Non-pigmented ciliary epithelial cell (primary cell): ENCODE measurements at regions not wholly inside any gene's neighbourhood (a gene's known extent, or its start where the extent isn't known, plus 50 kb on each side); places are given as distances from the start of the nearest gene placed in this dataset.

Experiments used
- DNase-seq: peaks from one replicate; pipeline ENCODE4 v3.0.0-alpha.2; 2010; ENCODE audit warnings: low read depth

DNA sequence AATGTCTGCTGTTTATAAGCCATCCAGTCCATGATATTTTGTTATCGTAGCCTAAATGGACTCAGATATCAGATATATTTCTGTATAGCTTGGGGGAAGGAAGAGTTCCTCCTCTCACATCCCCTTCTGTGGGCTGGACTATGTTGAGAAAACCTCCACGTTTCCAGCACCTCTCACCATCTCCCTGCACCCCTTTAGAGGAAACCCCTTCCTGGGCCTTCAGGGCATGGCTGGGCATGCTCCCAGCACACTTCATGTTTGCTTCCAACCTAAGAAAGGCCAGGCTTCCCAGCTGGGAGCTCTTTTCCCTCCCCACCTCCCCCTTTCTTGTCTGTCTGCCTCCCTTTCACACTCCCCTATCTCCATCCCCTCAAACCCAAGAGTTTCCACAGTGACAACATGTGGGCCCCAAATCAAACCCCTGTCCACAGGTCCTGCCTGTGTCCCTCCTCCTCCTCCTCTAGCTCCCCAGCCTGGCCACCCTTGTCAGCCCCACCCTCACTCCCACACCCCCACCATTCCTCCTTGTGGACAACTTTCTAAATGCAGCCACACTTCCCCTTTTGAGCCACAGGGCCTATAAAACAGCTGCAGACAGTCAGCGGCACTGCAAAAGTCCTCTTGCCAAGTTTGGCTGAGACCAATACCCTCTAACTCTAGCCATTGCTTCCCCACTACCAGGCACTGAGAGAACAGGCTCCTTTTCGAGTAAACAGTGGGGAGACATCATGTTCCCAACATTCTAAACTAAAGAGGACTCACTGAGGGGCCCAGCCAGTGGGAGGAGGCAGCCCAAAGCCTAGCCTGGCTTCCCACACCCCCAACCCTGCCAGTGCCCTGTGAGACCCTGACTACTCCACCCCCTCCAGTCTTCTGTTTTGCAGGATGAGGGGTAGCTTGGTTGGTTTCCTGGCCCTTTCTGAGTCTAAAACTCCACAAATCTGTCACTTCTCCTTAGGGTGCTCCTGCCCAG, 120.5 kb downstream of the ZFP36L2 start:
- DNase-seq: no peak

DNA sequence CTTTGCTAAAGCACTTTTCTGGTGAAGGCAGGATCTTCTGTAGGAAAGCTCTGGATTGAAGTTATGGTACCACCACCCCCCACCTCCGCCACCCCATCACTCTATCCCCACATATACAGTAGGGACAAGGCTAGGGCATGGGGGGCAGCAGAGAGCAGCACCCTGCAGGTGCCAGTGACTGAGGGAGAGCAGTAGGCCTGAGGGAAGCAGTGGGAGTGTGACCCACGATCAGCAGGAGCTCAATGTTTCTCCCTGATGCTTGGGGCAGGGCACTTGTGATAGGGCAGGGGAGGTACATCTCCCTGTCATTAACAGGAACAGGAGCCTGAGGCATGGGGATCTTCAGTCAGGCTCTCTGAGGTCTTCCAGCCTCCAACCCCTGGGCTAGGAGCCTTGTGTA, 121.6 kb downstream of the ZFP36L2 start:
- DNase-seq: no peak

DNA sequence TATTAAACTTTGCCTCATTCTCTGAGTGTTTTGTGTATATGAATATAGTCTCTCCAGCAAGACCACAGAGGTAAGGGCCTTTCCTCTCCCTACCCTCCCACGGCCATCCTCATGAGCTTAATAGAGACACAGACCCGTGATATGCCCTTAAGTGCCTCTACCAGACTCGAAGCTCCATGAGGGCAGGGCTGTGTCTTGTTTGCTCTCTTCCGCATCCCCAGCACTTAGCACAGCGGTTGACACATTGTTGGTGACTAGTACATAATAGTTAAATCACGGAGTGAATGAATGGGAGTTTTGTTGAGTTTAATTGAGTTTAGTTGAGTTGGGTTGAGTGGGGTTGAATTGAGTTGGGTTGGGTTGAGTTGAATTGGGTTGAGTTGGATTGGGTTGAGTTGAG, 122.3 kb downstream of the ZFP36L2 start:
- DNase-seq: no peak

DNA sequence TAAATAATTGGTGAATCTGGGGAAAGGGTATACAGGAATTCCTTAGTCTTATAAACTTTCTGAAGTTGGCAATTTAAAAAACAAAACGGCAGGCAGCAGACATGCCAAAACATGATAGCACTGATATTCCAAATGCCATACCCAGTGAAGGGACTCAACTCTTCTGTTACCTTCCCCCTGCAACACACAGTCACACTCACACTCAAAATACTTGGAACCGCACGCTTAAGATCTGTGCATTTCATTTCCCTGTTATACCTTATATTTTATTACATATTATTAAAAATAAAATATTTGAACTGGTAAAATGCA, 123.4 kb downstream of the ZFP36L2 start:
- DNase-seq: no peak

DNA sequence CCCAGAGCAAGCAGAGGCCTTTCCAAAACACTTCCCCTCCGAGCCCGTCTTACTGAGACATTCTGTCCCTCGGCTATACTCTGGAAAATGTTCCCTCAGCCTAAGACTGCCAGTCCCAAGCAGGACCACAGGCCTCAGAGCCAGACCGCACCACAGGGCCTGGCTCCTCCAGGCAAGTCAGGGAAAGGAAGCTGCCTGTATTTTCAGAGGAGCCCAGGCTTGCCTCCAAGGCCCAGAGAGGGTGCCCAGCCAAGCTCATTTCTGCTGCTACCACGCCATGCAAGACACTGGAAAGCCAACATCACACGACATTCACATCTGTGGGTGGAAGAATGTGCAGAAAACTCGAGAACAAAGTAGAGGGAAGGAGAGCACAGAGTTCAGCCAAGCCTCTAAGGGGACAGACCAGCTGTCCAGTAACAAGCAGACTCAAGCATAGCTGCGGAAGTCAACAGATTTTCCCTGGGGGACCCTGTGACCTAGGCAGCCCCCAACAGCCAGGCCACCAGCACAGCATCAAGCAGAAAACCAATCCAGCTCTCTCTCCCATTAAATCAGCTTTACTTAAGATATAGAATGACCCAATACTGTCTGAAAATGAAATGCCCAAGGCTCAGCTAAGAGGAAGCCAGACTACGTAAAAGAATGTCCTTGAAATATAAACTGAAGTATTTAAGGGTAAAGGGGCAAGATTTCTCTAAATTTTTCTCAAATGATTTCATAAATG, 123.9 kb downstream of the ZFP36L2 start:
- DNase-seq: no peak

DNA sequence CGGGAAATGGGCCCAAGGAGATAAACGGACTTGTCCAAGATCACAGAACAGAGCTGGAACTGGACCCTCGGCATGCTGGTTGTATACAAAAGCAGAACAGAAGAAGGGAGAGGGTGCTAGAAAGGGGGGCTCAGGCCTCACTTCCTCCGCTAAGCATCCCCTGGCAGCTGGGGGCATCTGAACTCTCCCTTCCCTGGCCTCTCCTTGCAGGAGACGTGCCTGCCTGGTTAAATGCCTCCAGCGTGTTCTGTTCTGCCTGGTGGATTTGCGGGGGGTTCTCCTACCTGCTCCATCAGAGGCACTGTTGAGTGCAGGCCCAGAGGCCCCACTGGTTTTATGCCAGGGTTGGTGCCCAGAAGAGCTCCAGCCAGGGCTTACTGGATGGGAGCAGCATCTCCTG, 124.7 kb downstream of the ZFP36L2 start:
- no peak for DNase-seq

DNA sequence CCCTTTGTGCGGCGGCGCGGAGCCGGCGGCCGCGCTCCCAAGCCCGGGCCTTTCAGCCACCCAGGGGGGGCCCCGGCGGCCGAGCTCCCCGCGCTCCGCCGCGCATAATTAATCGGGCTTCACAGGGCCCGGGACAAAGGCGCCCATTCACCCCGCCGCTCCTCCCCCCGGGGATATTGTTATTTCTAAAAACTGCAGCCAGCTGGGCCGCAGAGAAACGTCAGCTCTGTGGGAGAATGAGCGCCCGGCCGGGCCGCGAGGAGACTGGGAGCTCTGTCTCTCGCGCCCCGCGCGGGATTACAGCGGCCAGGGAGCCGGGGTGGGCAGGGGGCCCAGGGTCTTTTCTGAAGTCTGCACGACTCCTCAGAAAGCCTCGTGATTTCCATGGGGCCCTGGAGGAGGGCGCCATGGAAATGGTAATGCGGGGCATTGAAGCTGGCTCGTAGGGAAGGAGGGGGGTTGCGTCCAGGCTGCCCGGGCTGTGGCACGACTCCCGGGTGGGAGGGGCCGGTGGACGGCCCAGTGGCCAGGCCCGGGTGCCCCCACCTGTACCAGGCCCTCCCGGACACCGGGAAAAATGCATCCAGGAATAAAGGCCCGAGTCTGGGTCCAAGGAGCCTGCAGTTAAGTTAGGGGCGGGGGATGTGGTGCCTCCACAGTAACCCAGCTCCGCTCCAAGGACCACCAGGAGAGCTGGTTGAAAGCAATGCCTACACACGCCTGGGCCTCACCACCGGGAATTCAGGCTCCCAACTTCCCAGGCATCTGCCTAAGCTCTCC, 125.3 kb downstream of the ZFP36L2 start:
- DNase-seq: no peak

DNA sequence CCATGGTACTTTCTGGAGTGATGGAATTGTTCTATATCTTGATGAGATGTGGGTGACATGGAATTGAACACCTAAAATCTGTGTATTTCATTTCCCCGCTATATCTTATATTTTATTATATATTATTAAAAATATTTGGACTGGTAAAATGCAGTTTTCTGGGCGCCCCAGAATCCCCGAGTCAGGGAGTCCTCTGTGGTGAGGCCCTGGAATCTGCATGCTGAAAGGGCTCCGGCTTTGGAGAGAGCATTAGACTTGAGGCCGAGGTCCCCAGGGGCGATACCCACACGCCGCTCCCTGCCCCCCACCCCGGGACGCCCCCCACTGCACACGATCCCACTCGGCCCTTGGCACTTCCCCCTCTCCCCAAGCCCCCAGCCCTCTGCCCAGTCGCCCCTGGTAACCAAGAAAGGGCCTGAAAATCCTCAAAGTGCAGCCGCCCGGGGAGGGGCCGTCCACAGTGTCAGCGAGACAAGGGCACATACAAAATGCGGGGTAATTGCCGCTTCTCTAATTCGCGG, 126.0 kb downstream of the ZFP36L2 start:
- no peak for DNase-seq

DNA sequence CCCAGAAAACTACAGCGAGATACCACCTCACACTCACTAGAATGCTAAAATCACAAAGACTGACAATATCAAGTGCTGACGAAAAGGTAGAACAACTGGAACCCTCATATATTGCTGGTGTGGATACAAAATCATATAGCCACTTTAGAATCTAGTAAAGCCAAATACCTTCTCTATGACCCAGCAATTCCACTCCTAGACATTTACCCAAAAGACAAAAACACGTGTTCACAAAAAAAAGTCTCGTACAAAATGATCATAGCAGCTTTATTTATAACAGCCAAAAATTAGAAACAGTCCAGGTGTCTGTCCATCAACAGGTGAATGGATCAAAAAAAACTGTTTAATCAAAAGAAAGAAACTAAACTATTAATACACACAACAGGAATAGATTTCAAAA, 126.6 kb downstream of the ZFP36L2 start:
- no peak for DNase-seq

DNA sequence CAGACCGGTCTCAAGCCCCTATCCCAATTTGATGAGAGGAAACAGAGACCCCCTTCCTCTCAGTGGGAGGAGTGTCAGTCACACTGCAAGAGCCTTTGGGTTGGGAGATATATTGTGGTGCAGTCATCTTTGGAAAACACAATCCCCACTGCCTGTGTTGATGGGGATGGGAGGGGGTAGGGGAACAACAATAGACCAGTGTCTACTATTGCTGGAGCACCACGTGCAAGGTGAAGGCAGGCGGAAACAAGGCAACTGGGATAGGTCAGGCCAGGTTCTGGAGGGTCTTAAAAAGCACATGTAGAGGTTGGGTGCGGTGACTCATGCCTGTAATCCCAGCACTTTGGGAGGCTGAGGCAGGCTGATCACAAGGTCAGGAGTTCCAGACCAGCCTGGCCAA, 127.9 kb downstream of the ZFP36L2 start:
- DNase-seq: no peak

DNA sequence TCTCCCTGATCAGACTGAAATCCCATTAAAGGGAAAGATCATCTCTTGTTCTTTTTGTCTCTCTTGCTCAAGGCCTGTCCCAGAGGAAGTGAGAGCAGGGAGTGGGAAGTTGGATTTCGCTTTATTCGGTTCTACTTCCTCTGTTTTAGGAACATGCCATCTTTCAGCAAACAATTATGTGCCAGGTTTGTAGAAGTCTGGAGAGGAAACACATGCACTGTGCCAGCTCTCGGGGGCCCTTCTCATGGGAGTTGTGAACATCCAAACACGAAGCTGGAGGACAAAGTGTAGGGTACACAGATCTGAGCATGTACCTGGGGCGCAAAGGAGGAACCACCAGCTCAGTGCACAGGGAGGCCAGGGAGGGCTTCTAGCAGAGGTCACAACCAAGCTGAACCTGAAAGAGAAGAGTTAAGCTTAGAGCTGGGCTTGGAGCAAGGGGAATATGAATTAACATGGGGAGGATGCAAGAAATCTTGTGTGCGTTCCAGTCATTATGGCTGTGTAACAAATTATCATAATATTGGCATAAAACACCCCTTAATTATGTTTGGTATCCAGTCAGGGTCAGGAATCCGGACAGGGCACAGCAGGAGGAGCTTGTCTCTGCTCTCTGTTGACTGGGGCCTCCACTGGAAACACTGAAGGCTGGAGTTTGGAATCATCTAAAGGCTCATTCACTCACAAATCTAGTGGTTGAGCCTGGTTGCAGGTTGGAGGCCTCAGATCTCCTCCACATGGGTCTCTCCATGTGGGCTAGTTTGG, 128.6 kb downstream of the ZFP36L2 start:
- DNase-seq: no peak

DNA sequence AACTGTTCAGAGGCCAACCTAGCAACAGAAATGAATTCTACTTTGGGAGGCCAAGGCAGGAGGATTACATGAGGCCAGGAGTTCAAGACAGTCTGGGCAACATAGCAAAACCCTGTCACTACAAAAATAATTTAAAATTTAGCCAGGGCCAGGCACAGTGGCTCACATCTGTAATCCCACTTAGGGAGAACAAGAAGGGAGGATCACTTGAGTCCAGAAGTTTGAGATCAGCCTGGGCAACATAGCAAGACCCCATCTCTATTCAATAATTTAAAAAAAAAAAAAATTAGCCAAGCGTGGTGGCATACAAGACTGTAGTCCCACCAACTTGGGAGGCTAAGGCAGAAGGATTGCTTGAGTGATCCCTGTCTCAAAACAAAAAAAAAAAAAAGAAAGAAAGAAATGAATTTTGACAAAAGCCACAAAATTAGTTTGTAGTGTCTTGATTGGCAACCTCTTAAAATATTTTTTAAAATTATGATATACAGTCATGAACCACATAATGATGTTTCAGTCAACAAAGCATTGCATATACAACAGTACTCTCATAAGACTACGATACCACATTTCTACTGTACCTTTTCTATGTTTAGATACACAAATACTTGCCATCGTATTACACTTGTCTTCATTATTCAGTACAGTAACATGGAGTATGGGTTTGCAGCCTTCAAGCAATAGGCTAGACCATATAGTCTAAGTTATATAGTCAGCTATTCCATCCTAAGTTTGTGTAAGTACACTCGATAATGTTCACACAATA, 130.7 kb downstream of the ZFP36L2 start:
- no peak for DNase-seq

DNA sequence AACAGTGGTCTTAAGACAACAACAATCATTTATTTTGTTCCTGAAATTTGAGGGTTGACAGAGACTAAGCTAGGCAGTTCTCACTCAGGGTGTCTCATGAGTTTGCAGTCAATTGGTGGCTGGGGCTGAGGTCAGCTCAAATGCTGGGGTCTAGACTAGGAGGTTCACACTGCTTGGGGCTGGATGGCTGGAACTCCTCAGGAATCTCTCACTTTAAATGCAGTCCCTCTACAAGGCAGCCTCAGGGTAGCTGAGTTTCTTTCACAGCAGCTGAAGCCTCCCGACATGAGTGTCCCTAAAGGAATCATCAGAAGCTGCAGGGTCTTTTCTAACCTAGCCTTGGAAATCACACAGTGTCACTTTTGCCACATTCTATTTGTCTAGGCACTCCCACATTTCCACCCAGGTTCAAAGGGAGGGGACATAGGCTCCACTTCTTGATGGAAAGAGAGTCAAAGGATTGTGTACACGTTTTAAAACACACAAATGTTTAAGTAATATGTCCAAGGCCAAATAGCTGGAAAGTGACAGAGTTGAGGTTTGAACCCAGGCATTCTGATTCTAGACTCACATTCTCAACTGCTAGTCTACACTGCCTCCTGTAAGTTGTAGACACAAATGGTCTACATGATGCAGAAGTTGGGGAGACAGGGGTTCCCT, 133.8 kb downstream of the ZFP36L2 start:
- no peak for DNase-seq

DNA sequence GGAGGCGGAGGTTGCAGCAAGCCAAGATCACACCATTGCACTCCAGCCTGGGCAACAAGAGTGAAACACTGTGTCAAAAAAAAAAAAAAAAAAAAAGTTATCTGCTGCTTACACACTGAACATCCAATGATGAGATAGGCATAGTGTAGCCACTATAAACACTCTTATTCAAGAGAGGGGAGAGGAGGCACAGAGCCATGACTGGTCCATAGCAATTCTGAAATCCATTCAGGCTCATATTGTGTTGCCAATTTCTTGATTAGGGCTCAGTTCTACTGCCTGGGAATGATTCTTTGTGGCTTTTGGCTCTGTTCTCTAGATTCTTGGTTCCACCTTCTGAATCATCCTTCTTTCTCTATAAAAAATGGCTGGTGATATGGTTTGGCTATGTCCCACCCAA, 136.1 kb downstream of the ZFP36L2 start:
- DNase-seq: no peak

DNA sequence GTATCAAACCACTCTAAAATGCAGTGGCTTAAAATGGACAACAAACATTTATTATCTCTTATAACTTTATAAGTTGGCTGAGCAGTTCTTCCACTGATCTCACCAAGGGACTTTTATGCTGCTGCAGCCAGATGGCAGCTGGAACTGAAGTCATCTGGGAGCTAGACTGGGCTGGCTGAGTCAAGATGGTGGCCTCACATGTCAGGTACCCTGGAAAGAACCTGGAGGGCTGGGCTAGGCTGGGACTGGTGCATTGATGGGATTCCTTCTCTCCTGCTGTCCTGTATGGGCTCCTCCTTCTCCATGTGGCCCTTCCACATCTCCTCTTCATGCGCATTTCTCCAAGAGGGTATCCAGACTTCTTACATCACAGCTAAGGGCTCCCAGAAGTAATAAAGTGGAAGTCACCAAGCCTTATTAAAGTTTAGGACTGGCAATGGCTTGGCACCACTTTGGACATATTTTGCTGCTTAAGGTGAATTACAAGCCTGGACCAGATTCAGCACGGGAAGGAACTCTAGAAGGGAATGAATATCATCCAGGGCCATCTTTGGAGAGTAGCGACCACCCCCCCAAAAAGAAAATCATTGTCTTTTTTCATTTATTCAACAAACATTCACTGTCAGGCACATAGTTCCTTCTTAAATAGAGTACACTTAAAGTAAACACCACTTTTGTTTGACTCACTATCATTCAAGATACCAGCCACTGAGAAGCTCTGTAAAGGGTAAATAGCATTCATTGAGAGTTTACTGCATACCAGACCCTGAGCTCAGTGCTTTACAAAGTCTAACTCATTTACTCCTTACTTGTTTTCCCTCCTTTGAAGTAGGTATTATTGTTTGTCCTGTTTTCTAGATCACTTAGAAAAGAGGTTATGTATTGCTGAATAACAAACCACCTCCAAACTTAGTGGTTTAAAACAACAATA, 138.0 kb downstream of the ZFP36L2 start:
- no peak for DNase-seq

DNA sequence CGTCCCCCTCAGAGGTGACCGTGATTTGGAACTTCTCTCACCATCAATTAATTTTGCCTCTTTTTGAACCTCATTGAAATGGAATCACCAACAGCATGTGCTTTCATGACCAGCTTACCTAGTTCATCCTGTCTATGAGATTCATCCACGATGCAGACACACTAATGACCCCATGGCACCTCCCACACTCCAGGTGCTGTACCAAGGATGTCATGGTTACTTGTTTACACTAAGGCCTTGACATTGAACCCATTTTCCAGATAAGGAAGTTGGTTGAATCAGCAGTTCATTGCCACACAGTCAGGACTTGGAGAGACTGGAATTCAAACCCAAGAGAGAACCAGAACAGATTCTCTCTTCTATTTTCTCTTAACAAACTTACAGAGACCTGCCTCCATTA, 139.0 kb downstream of the ZFP36L2 start:
- DNase-seq: no peak

DNA sequence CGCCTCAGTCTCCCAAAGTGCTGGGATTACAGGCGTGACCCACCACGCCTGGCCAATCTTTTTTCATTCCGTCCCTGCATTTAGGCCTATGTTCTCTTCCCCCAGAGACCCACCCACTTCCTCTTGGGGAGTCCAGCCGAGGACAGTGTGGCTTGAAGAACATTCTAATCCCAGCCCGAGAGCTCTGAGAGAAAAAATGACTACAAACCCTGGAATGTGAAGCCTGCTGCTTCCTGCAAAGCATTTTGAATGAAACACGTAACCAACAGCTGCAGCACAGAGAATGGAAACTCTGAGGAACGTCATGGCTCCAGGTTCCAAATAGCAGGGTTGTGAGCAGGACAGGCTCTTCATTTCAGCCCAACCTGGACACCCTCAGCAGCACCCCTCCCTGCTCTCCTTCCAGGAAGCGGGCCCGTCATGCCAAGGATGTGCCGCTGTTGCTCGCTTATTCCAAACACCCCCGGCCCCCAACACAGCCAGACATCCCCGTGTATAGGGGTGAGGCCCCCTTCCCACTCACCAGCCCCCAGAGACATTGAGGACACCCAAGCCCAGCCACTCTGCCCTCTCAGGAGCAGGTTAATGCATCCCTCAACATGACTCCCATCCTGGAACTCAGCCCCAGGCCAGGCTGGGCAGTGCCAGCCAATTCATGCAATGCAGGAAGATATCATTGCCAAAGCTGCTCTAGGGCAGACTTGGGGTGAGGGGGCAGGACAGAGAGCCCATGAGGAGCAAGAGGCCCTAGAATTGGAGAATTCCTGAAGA, 139.8 kb downstream of the ZFP36L2 start:
- peak; percentile 99 for DNase-seq

DNA sequence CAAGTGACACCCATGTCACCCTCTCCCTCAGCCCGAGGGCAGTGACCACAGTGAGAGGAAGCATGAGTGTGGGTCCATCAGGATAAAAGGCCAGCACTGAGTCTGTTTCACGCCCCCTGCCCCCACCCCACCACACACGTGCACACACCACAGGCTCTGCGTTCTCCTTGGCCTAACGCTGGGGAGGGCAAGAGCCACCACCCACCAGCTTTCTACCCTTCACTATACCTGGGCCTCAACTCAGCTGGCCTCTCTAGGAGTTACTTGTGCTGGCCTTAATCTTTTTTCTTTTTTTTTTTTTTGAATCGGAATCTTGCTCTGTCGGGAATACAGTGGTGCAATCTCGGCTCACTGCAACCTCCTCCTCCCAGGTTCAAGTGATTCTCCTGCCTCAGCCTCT, 140.5 kb downstream of the ZFP36L2 start:
- no peak for DNase-seq

DNA sequence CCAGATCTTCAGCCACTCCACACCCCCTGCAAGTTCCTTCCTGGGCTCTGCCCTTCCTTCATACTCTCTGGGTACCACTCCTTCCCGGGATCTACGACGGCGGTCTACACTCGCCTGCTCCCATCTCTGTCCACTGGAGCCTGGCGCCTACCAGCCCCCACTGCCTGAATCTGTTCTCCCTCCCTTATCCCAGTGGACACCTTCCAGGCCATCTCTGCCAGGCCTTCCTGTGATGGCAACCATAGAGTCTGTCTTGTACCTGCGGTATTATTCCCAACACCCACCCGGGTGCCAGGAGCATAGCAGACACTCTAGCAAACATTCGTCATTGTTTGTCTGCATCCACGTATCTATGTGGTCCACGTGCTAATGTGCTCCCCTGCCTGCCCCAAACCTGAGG, 140.9 kb downstream of the ZFP36L2 start:
- DNase-seq: no peak
